Mesodermal cell (in vitro differentiated cells): ENCODE measurements at regions not wholly inside any gene's neighbourhood (a gene's known extent, or its start where the extent isn't known, plus 50 kb on each side); places are given as distances from the start of the nearest gene placed in this dataset.
"Not testable (repeated sequence)": the region's sequence is repeated elsewhere in the genome, so short reads cannot be mapped to it uniquely, and the experiment has no call there.

Experiments used
- H3K27ac ChIP-seq: 2 replicates; pipeline ENCODE4 v1.7.0; 2013; ENCODE audit warnings: mild to moderate bottlenecking, low read depth, low read length, moderate library complexity; ENCODE audit not compliant: severe bottlenecking
- H3K36me3 ChIP-seq: 2 replicates; pipeline ENCODE4 v1.7.1; 2013; ENCODE audit warnings: mild to moderate bottlenecking, low read length, moderate library complexity; ENCODE audit not compliant: control insufficient read depth, insufficient read depth
- H3K4me1 ChIP-seq: one replicate; pipeline ENCODE4 v1.7.1; 2013; ENCODE audit warnings: mild to moderate bottlenecking, low read length; ENCODE audit not compliant: insufficient read depth, control insufficient read depth, poor library complexity, severe bottlenecking
- H3K4me3 ChIP-seq: 2 replicates; pipeline ENCODE4 v1.7.0; 2013; ENCODE audit warnings: low read length, control low read depth, mild to moderate bottlenecking; ENCODE audit not compliant: insufficient read depth, poor library complexity, severe bottlenecking; ENCODE audit errors: extremely low read depth
- H3K9me3 ChIP-seq: 2 replicates; pipeline ENCODE4 v1.7.1; 2013; ENCODE audit warnings: mild to moderate bottlenecking, low read length, moderate library complexity; ENCODE audit not compliant: control insufficient read depth
- WGBS, 2 experiments: methylation state at CpG; one replicate each; pipeline ENCODE4 v1.1.5; 2013; ENCODE audit warnings: missing lambda C conversion rate in 2 of 2; ENCODE audit not compliant: insufficient coverage in 2 of 2; 5-methylcytosine and 5-hydroxymethylcytosine counted together

DNA sequence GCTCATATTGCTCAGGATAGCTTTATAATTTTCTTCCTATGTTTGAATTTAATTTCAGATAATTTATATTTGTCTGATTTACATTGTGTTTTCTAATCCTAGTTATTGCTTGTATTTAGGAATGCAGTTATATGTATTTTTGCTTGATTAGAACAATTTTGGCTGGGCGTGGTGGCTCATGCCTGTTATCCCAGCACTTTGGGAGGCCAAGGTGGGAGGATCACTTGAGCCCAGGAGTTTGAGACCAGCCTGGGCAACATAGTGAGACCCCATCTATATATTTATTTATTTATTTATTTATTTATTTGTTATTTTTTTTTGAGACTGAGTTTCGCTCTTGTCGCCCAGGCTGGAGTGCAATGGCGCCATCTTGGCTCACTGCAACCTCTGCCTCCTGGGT lies 73.9 kb downstream of the KPNA2 start:
- H3K4me1 ChIP-seq, H3K9me3 ChIP-seq, H3K27ac ChIP-seq, H3K4me3 ChIP-seq, H3K36me3 ChIP-seq: not testable (repeated sequence)
- WGBS, 2 experiments: 93 to 100% methylated on average over 4 of the region's 4 CpGs

DNA sequence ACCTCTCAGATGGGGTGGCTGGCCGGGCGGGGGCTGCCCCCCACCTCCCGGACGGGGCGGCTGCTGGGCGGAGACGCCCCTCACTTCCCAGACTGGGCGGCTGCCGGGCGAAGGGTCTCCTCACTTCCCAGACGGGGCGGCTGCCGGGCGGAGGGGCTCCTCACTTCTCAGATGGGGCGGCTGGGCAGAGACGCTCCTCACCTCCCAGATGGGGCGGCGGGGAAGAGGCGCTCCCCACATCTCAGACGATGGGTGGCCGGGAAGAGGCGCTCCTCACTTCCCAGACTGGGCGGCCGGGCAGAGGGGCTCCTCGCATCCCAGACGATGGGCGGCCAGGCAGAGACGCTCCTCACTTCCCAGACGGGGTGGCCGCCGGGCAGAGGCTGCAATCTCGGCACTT lies 80.7 kb downstream of the KPNA2 start:
- peaks cover 18% of the 10 kb centered on the region for H3K36me3 ChIP-seq
- H3K4me3 ChIP-seq, H3K27ac ChIP-seq, H3K4me1 ChIP-seq, H3K9me3 ChIP-seq: not testable (repeated sequence)
- WGBS, 2 experiments: 96% methylated on average over 17 to 30 of the region's 32 CpGs

DNA sequence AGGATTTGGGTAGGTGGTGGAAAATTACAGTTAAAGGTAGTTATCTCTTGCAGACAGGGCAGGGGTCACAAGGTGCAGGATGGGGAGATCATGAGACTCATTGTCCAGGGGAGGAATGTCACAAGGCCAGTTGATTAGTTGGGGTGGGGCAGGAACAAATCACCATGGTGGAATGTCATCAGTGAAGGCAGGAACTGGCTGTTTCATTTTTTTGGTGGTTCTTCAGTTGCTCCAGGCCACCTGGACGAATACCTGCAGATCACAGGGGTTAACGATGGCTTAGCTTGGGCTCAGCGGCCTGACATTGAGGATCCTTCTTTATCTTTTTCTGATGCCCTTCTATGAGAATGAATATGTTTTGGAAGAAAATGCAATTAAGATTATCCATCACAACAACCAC lies 87.1 kb downstream of the KPNA2 start:
- H3K27ac ChIP-seq: no peak overlapping the region
- peaks cover 17% of the 10 kb centered on the region for H3K36me3 ChIP-seq
- H3K4me3 ChIP-seq: no peak overlapping the region
- no peaks in the 10 kb centered on the region for H3K4me1 ChIP-seq
- peaks cover 6% of the 10 kb centered on the region for H3K9me3 ChIP-seq
- WGBS, 2 experiments: 100% methylated on average over 2 of the region's 3 CpGs

DNA sequence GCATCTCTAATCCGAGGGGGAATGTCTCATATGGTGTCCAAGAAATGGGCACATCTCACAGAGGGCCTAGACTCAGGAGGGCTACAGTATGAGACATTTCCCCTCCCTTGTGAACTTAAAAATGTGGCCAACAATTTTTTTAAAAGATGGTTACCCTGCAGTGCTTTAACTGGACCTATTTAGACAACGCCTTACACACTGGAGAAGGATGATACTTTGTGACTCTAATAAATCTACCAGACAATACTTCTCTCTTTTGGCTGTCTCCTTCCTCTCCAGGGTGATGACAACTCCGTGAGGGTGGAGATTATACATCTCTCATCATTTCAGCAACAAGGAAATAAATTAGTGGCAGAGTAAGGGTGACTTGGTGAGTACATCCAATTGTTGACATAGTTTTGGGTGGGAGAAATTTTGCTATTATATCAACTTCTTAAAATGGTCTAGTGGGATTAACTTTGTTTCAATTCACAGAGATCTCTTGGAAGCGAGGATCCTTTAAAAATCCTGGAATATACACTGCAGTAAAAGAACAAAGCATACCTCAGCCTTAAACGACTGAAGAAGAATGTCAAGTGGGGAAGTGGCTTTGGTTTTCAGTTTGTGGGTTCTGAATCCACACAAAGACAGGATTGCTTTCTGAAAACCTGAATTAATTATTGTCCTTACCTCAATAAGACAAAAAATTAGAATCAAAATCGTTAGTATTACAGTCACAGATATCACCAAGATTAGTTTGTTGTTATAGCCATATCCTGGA lies 89.8 kb downstream of the KPNA2 start:
- 83 to 100% methylated on average over 1 to 2 of the region's 6 CpGs for WGBS, 2 experiments
- H3K36me3 ChIP-seq: peaks cover 7% of the 10 kb centered on the region
- no peak overlapping the region for H3K27ac ChIP-seq
- H3K4me3 ChIP-seq: no peak overlapping the region
- peaks cover 6% of the 10 kb centered on the region for H3K9me3 ChIP-seq
- H3K4me1 ChIP-seq: no peaks in the 10 kb centered on the region

DNA sequence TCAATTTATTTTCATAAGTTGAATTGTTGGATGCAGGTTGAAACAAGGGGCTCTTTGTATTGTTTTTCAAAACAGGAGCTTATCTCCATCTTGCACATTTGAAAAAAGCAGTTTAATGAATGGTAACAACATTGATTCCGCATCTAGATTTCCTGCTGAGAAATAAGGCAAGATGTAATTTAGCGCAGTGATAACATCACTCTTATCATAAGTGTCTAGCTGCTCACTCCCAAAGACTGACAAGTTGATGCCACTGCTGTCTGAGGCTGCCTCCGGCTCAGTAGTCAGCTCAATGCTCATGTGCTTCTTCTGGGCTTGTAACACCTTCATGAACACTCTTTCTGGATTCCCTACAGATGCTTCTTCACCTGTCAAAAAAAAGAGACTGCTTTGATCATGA lies 92.4 kb downstream of the KPNA2 start:
- no peaks in the 10 kb centered on the region for H3K9me3 ChIP-seq
- WGBS, 2 experiments: 95 to 100% methylated on average over 2 to 3 of the region's 3 CpGs
- H3K36me3 ChIP-seq: peaks cover 4% of the 10 kb centered on the region
- no peak overlapping the region for H3K27ac ChIP-seq
- H3K4me1 ChIP-seq: no peaks in the 10 kb centered on the region
- H3K4me3 ChIP-seq: no peak overlapping the region

DNA sequence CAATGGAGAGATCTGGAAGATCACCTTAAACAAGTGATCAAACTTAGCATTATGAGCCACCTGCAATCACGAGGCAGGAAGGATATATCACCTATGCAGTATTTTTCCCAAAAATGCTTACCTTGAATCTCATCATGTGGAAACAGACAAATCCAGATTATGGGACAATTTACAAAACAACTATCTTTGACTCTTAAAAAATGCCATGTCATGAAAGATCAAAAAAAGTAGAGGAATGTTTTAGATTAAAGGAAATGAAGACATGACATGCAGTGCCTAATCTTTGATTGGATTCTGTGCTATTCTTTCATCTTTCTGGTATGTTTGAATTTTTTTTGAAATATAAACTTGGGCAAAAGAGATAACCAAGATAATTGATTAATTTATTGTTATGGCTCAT lies 95.9 kb downstream of the KPNA2 start:
- H3K4me3 ChIP-seq: no peak overlapping the region
- H3K36me3 ChIP-seq: no peaks in the 10 kb centered on the region
- H3K9me3 ChIP-seq: no peaks in the 10 kb centered on the region
- WGBS, 2 experiments: 80 to 92% methylated on average over 1 of the region's 1 CpG
- H3K4me1 ChIP-seq: no peaks in the 10 kb centered on the region
- H3K27ac ChIP-seq: no peak overlapping the region

DNA sequence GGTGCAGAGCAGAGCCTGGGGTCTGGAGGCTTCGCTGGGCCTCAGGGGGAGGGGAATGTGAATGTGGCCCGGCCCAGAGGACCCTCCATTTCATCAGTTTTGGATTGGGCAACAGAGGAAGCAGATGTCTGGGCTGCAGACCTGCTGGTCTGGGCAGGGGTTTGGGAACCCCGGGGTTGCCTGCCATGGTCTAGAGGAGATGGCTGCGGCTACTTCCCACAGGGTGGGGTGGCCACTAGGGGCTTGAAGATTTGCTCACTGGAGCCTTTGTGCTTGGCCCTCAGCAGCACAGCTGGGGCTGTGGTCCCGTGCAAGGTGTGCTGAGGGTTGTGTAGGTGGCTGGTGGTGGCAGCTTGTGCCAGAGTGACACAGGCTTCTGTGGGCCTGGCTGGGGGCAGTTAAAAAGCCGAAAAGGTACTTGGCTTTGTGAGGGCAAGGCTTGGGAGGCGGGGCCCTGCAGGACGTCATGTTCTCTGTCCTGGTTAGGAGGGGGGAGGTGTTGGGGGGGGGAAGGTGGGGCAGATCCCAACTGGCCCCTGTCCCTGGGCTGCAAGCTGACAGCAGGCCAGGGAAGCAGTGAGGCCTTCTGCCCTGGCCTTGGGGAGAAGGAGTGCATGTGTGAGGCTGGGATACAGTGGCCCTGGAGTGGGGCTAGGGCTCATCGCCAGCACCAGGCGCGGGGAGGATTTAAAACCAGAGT lies 98.0 kb downstream of the KPNA2 start:
- no peaks in the 10 kb centered on the region for H3K36me3 ChIP-seq
- H3K9me3 ChIP-seq: no peaks in the 10 kb centered on the region
- no peak overlapping the region for H3K4me3 ChIP-seq
- no peaks in the 10 kb centered on the region for H3K4me1 ChIP-seq
- WGBS, 2 experiments: 84 to 88% methylated on average over 7 to 9 of the region's 11 CpGs
- no peak overlapping the region for H3K27ac ChIP-seq

DNA sequence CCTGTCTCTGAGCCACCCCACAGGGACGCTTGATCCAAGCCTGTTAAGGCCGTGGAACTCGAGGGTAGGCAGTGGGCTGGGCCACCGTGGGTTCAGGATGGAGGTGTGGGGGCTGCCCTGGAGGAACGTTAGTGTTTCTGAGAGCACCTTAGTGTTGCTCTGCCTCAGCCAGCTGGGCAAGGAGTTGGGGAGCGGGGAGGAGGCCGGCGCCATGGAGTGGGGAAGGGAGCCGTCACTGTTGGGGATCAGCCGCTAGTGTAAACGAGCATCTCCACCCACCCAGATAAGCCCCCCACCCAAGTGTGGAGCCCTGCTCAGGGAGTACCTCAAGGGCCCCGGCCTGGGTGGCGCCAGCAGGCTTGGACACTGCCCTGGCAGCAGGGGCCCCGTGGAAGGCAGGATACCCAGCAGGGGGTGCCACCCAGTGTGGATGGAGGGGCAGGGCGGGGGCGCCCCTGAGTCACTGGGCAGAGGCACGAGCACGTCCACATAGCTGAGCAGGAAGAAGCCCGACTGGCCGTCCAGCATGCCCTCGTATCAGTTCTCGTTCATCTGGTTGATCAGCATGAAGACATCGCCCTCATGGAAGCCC lies 98.6 kb downstream of the KPNA2 start:
- H3K9me3 ChIP-seq: no peaks in the 10 kb centered on the region
- WGBS, 2 experiments: 92% methylated on average over 15 to 21 of the region's 23 CpGs
- no peaks in the 10 kb centered on the region for H3K36me3 ChIP-seq
- no peak overlapping the region for H3K4me3 ChIP-seq
- H3K4me1 ChIP-seq: no peaks in the 10 kb centered on the region
- no peak overlapping the region for H3K27ac ChIP-seq

DNA sequence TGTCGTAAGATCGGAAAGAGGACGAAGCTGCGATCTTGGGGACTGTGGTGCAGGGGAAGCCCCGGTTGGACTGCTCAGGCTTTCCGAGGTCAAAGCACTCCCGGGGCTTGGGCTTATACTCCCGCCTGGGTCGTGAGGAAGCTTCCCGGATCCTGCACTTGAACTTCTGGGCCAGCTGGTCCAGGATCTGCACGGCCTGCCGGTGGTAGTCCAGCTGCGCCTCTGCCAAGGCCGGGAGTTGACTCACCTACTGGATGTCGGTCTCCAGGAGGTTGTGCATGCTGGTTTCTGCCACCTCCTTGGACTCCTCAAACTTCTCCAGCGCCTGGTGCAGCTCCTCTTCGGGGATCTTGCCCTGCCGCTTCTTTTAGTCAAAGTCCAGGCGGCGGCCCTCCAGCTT lies 99.2 kb downstream of the KPNA2 start:
- H3K9me3 ChIP-seq: no peaks in the 10 kb centered on the region
- no peak overlapping the region for H3K27ac ChIP-seq
- no peak overlapping the region for H3K4me3 ChIP-seq
- H3K4me1 ChIP-seq: no peaks in the 10 kb centered on the region
- WGBS, 2 experiments: 95 to 96% methylated on average over 20 of the region's 20 CpGs
- H3K36me3 ChIP-seq: no peaks in the 10 kb centered on the region

DNA sequence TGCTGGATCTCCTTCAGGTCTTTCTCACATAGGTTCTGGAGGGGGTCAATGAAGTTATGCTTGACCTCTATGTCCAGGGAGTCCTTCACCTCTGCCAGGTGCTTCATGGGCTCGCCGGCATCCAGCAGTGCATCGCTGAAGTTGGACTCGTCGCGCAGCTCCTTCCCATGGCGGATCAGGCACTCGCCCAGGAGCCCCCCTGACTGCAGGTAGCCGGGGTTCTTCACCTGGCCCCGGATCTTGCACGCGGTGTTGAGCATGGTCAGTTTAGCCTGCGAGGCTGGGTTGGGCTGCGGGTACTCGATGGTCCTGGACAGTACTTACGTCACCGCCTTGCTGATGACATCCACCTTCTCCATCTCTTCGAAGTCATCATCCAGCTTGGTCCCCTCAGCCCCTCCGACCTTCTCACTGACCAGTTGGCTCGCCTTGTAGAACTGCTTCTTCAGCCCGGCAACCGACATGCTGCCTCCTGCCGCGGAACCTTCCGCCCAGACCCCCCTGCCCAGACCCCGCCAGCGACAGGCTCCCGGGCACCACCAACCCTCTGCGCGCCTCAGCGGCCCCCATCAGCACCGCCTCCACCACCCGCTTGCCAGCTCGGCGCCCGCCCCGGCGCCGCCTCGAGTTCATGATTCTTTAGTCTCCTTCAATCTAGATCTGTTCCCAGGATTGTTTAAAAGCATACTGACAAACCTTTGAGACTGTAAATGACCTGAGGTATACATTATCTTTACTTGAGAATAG lies 99.8 kb downstream of the KPNA2 start:
- Histone ChIP-seq H3K9me3 (no peaks in the 10 kb centered on the region), H3K27ac (no peak overlapping the region), H3K36me3 (no peaks in the 10 kb centered on the region), H3K4me1 (no peaks in the 10 kb centered on the region), H3K4me3 (no peak overlapping the region)
- 93 to 94% methylated on average over 36 to 38 of the region's 40 CpGs for WGBS, 2 experiments
